ENCODE measurements at regions not wholly inside any gene's neighbourhood (a gene's known extent, or its start where the extent isn't known, plus 50 kb on each side); places are given as distances from the start of the nearest gene placed in this dataset.

DNA sequence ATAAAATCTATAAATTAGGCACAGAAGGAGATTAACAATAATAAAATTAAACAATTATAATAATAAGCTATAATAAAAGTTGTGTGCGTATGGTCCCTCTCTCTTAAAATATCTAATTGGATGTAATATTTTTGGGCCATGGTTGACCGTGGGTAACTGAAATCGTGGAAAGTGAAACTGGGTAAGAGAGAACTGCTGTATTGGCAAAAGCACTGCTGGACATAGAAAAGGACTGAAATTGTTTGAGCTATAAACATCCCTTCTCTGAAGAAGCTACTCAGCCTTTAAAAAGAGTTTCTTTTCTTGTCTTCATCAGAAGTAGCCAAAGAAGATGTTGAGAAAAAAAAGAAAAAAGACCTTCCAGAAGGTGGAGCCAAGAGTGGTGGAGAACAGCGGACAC is 379.4 kb downstream of the ZNF521 start (continued):
- TF ChIP-seq, protein P1, sequence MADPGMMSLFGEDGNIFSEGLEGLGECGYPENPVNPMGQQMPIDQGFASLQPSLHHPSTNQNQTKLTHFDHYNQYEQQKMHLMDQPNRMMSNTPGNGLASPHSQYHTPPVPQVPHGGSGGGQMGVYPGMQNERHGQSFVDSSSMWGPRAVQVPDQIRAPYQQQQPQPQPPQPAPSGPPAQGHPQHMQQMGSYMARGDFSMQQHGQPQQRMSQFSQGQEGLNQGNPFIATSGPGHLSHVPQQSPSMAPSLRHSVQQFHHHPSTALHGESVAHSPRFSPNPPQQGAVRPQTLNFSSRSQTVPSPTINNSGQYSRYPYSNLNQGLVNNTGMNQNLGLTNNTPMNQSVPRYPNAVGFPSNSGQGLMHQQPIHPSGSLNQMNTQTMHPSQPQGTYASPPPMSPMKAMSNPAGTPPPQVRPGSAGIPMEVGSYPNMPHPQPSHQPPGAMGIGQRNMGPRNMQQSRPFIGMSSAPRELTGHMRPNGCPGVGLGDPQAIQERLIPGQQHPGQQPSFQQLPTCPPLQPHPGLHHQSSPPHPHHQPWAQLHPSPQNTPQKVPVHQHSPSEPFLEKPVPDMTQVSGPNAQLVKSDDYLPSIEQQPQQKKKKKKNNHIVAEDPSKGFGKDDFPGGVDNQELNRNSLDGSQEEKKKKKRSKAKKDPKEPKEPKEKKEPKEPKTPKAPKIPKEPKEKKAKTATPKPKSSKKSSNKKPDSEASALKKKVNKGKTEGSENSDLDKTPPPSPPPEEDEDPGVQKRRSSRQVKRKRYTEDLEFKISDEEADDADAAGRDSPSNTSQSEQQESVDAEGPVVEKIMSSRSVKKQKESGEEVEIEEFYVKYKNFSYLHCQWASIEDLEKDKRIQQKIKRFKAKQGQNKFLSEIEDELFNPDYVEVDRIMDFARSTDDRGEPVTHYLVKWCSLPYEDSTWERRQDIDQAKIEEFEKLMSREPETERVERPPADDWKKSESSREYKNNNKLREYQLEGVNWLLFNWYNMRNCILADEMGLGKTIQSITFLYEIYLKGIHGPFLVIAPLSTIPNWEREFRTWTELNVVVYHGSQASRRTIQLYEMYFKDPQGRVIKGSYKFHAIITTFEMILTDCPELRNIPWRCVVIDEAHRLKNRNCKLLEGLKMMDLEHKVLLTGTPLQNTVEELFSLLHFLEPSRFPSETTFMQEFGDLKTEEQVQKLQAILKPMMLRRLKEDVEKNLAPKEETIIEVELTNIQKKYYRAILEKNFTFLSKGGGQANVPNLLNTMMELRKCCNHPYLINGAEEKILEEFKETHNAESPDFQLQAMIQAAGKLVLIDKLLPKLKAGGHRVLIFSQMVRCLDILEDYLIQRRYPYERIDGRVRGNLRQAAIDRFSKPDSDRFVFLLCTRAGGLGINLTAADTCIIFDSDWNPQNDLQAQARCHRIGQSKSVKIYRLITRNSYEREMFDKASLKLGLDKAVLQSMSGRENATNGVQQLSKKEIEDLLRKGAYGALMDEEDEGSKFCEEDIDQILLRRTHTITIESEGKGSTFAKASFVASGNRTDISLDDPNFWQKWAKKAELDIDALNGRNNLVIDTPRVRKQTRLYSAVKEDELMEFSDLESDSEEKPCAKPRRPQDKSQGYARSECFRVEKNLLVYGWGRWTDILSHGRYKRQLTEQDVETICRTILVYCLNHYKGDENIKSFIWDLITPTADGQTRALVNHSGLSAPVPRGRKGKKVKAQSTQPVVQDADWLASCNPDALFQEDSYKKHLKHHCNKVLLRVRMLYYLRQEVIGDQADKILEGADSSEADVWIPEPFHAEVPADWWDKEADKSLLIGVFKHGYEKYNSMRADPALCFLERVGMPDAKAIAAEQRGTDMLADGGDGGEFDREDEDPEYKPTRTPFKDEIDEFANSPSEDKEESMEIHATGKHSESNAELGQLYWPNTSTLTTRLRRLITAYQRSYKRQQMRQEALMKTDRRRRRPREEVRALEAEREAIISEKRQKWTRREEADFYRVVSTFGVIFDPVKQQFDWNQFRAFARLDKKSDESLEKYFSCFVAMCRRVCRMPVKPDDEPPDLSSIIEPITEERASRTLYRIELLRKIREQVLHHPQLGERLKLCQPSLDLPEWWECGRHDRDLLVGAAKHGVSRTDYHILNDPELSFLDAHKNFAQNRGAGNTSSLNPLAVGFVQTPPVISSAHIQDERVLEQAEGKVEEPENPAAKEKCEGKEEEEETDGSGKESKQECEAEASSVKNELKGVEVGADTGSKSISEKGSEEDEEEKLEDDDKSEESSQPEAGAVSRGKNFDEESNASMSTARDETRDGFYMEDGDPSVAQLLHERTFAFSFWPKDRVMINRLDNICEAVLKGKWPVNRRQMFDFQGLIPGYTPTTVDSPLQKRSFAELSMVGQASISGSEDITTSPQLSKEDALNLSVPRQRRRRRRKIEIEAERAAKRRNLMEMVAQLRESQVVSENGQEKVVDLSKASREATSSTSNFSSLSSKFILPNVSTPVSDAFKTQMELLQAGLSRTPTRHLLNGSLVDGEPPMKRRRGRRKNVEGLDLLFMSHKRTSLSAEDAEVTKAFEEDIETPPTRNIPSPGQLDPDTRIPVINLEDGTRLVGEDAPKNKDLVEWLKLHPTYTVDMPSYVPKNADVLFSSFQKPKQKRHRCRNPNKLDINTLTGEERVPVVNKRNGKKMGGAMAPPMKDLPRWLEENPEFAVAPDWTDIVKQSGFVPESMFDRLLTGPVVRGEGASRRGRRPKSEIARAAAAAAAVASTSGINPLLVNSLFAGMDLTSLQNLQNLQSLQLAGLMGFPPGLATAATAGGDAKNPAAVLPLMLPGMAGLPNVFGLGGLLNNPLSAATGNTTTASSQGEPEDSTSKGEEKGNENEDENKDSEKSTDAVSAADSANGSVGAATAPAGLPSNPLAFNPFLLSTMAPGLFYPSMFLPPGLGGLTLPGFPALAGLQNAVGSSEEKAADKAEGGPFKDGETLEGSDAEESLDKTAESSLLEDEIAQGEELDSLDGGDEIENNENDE (IDR thresholded peaks at IDR 0.05; ENCODE audit: insufficient replicate concordance, low read length): no peak
- TF ChIP-seq ZNF274 (IDR thresholded peaks at IDR 0.05; ENCODE audit: borderline replicate concordance, extremely low read depth, low read length): no peak
- TF ChIP-seq TAF1 (IDR thresholded peaks at IDR 0.05; ENCODE audit: low read depth, low read length): no peak
- no peak for TF ChIP-seq HDAC2 (IDR thresholded peaks at IDR 0.05; ENCODE audit: borderline replicate concordance in 1 of 2, low read depth in 2 of 2, low read length in 2 of 2)
- no peak for TF ChIP-seq SIX5 (IDR thresholded peaks at IDR 0.05; ENCODE audit: low read depth, low read length)
